ENCODE measurements at regions not wholly inside any gene's neighbourhood (a gene's known extent, or its start where the extent isn't known, plus 50 kb on each side); places are given as distances from the start of the nearest gene placed in this dataset.

DNA sequence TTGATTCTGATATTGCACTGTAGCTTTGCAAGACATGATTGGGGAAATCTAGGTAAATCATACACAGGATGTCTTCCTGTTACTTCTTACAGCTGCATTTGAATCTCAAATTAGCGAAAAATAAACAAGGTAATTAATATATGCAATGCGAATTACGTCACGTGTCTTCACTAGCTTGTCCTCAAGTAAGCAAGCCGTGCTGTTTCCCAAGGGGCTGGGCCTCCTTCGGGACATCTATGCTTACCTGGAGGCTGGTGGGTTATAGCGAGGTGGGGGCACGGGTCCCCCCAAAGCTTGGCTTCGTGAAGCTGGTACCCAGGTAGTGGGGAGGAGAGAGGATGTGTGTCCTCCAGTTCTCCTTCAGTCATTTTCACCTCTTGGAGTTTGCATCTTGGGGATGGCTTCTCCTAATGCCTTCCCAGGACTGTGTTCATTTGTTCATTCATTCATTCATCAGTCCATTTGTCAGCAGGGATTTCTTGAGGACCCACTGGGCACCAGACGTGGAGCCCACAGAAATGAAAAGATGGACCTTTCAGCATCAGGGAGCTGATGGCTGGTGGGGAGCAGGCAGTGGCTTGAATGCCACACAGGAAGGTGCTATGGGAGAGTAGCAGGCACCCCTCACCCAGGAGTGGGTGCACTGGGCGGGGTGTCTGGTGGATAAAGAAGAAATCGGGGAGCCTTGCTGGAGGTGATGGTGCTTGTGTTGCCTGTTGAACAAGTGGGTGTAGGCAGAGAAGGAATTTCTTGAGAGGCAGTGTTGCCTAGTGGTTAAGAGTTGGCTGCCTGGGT, 155.1 kb downstream of the GLI2 start:
- no peak overlapping the region for H3K4me3 ChIP-seq (ENCODE audit: low read depth, low read length)
- DNase-seq (ENCODE audit: low read depth), result no peak
- TF ChIP-seq, protein P1, sequence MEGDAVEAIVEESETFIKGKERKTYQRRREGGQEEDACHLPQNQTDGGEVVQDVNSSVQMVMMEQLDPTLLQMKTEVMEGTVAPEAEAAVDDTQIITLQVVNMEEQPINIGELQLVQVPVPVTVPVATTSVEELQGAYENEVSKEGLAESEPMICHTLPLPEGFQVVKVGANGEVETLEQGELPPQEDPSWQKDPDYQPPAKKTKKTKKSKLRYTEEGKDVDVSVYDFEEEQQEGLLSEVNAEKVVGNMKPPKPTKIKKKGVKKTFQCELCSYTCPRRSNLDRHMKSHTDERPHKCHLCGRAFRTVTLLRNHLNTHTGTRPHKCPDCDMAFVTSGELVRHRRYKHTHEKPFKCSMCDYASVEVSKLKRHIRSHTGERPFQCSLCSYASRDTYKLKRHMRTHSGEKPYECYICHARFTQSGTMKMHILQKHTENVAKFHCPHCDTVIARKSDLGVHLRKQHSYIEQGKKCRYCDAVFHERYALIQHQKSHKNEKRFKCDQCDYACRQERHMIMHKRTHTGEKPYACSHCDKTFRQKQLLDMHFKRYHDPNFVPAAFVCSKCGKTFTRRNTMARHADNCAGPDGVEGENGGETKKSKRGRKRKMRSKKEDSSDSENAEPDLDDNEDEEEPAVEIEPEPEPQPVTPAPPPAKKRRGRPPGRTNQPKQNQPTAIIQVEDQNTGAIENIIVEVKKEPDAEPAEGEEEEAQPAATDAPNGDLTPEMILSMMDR (IDR thresholded peaks at IDR 0.05; ENCODE audit: insufficient read depth, low read length, poor library complexity, severe bottlenecking), result no peak
- no peaks in the 10 kb centered on the region for H3K36me3 ChIP-seq (ENCODE audit: control insufficient read depth, insufficient read depth, low read length)
- H3K27me3 ChIP-seq (ENCODE audit: control insufficient read depth, insufficient read depth, low read length), result no peaks in the 10 kb centered on the region

DNA sequence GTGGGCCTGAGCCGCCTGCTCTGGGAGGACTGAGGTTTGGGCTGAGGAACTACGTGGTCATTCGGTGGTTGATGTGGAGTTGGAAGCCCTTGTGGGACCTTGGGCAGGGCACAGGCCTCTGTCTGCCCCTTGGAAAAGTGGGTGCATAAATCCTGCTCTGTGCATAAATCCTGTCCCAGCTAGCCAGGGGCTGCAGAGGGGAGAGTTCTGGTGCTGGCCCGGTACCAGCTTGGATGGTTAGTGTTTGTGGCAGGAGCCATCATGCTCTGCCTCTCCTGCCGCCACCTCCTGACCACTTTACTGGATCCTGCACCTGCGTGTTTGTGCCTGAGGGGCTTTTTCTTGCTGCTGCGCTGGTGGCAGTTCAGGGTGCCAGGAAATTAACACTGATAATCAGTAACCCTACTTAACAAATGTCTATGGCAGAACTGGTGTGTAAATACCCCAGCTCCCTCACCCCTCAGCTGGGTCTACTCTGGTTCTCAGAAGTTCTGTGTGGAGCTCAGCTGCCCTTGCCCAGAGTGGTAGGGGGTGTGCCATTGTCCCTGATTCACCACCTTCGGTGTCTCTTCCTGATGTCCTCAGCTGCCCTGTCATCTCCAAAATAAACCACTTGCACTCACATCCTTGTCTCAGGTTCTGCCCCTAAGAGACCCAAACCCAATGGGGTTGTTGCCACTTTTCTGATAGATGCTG, 156.8 kb downstream of the GLI2 start:
- TF ChIP-seq, protein P1 (IDR thresholded peaks at IDR 0.05; ENCODE audit: insufficient read depth, low read length, poor library complexity, severe bottlenecking), result no peak
- Histone ChIP-seq H3K27me3 (ENCODE audit: control insufficient read depth, insufficient read depth, low read length) (no peaks in the 10 kb centered on the region), H3K4me3 (ENCODE audit: low read depth, low read length) (no peak overlapping the region), H3K36me3 (ENCODE audit: control insufficient read depth, insufficient read depth, low read length) (no peaks in the 10 kb centered on the region)
- DNase-seq (ENCODE audit: low read depth), result no peak

DNA sequence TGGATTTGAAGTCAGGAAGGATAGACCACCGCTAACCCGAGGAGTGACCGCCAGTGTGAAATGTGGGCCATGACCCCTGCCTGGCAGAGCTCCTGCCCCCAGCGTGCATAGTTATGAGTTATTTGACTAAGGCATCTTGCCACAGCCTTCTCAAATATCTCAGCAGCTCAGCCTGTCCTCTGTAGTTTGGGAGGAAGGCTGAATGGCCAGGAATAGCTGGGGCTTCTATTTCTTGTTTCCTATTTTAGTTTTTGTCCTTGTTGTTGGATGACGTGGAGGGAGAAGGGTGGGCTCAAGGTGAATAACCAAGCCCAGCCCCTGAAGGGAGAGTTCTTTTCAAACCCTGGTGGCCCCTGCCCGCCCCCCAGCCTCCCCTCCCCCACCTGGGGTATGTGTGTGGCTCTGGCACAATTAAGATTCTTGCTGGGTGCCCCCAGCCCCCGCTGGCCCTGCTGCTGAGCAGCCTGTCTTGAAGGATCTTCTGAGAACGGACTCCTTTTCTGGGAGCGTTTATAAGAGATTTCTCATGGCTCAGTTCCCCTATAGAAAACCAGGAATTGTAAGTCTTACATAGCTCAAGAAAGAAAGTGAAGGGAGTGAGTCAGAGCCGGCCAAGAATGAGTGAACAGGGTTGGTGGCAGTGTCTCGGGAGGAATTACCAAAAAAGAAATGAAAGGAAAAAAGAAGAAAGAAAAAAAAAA, 157.4 kb downstream of the GLI2 start:
- TF ChIP-seq, protein P1 (IDR thresholded peaks at IDR 0.05; ENCODE audit: insufficient read depth, low read length, poor library complexity, severe bottlenecking), result no peak
- DNase-seq (ENCODE audit: low read depth), result no peak
- Histone ChIP-seq H3K36me3 (ENCODE audit: control insufficient read depth, insufficient read depth, low read length) (no peaks in the 10 kb centered on the region), H3K4me3 (ENCODE audit: low read depth, low read length) (no peak overlapping the region), H3K27me3 (ENCODE audit: control insufficient read depth, insufficient read depth, low read length) (no peaks in the 10 kb centered on the region)

DNA sequence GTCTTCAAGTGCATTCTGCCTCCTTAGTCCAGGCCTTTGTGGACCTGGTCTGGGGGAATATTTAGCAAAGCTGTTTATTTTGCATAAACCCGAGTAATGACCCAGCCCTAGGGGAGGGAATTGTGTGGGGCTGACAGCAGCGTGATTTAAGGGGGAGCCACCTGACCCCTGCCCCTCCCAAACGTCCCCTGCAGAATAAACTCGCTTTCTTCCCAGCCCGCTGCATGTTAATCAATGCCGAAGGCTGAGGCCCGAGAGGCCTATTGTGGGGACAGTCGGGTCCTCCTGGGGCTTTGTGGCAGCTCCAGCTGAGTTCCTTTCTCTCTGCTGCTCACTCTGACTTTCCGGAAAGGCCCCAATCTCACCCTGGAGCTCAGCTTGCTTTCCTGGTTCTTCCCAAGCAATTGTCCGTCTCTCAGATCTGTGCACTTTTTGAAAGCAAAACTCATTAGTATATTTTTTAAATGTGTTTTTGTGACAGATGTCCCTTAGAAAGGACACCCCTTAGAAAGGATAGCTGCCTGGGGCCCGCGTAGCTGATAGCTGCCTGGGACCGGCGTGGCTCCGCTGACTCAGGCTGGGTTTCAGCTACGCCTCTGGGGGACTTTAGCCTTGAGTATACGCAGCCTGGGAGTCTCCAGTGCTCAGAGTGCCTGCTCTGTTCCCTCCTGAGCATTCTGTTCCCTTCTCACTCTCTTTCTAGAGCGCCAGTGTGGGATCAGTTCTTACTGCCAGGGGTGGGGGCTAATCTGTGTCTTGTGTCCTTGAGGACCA, 158.3 kb downstream of the GLI2 start:
- DNase-seq (ENCODE audit: low read depth), result no peak
- Histone ChIP-seq H3K4me3 (ENCODE audit: low read depth, low read length) (no peak overlapping the region), H3K27me3 (ENCODE audit: control insufficient read depth, insufficient read depth, low read length) (no peaks in the 10 kb centered on the region), H3K36me3 (ENCODE audit: control insufficient read depth, insufficient read depth, low read length) (no peaks in the 10 kb centered on the region)
- TF ChIP-seq, protein P1 (IDR thresholded peaks at IDR 0.05; ENCODE audit: insufficient read depth, low read length, poor library complexity, severe bottlenecking), result no peak

DNA sequence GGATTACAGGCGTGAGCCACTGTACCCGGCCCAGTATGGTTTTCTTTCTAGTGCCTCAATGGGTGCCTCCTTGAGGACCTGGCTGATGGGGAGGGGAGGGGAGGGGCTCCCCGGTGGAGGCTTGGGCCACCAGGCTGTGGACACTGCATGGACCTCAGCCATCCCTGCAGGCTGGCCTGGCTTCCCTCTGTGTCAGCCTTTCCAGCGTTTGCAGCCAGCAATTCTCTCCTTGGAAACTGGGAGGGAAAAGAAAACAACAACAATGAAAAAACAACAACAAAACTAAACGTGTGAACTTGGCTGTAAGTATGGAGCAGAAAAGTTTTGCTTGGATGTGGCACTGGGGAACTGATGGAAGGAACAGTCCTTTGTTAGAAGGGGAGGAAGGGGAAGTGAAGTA, 159.3 kb downstream of the GLI2 start:
- Histone ChIP-seq H3K27me3 (ENCODE audit: control insufficient read depth, insufficient read depth, low read length) (no peaks in the 10 kb centered on the region), H3K4me3 (ENCODE audit: low read depth, low read length) (no peak overlapping the region), H3K36me3 (ENCODE audit: control insufficient read depth, insufficient read depth, low read length) (no peaks in the 10 kb centered on the region)
- DNase-seq (ENCODE audit: low read depth), result no peak
- TF ChIP-seq, protein P1 (IDR thresholded peaks at IDR 0.05; ENCODE audit: insufficient read depth, low read length, poor library complexity, severe bottlenecking), result no peak

All from kidney epithelial cell (primary cell).